AG04450 (cell line): ENCODE measurements at regions not wholly inside any gene's neighbourhood (a gene's known extent, or its start where the extent isn't known, plus 50 kb on each side); places are given as distances from the start of the nearest gene placed in this dataset.
"Not testable (repeated sequence)": the region's sequence is repeated elsewhere in the genome, so short reads cannot be mapped to it uniquely, and the experiment has no call there.

Source experiments
- CTCF ChIA-PET: fragments of 300-600, 350-600 bp; formaldehyde crosslinking; extraction: SDS; loops from one replicate; lab custom pipeline; 2022; ENCODE audit warnings: antibody characterized with exemption, inconsistent platforms; lab: Charles Lee
- POLR2A ChIA-PET: fragments of 350-600 bp; formaldehyde crosslinking; extraction: SDS; loops from one replicate; lab custom pipeline; 2021; ENCODE audit warnings: antibody characterized with exemption, inconsistent platforms; lab: Yijun Ruan, JAX
- DNase-seq: peaks from one replicate; pipeline ENCODE4 v3.0.0-alpha.2; 2011; ENCODE audit warnings: low read depth, low spot score
- H3K27ac ChIP-seq: one replicate; pipeline ENCODE4 v1.5.1; 2012; ENCODE audit warnings: low read depth, low read length, control low read depth
- H3K27me3 ChIP-seq: one replicate; pipeline ENCODE4 v1.6.0; 2012; ENCODE audit warnings: low read length; ENCODE audit not compliant: control insufficient read depth, insufficient read depth
- H3K4me3 ChIP-seq: 2 replicates; pipeline ENCODE4 v1.5.1; 2011; ENCODE audit warnings: mild to moderate bottlenecking, low read depth, low read length, control low read depth
- H3K9me3 ChIP-seq: 2 replicates; pipeline ENCODE4 v1.5.1; 2012; ENCODE audit warnings: low read length; ENCODE audit not compliant: control insufficient read depth, insufficient read depth
- TF ChIP-seq, protein P1 (sequence below): IDR thresholded peaks from 2 replicates; pipeline ENCODE4 v1.5.1; 2011; ENCODE audit warnings: low read depth, low read length, control low read depth, inconsistent platforms

DNA sequence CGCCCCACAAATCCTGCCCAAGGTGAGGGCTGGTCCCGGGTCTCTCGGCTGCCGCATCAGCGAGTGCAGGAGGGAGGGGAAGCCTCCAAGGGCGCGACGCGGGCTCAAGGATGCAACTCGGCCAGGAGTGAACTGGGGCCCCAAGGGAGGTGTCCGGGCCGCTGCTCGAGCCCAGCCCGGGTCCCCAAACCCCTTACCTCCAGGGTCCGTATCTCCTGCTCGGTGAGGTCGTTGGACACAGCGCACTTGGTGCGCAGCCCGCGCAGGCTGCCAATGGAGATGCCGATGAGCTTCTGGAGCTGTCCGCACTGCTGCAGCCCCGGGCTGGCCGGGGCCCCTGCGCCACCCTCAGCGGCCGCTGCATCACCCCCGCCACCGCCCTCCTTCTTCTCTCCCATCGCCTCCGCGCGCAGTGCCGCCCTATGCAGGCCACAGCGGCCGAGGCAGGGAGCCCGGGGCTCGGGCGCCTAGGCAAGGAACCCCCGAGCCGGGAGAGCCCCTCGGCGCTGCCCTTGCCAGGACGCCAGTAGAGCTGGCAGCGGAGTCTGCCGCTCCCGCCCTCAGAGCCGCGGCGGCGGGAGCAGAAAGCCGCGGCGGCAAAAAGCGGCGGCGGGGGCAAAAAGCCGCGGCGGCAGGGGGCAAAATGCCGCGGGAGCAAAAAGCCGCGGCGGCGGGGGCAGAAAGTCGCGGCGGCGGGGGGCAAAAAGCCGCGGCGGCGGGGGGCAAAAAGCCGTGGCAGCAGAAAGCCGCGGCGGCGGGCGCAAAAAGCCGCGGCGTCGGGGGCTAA is 135.1 kb downstream of the ZNF92 start:
- H3K9me3 ChIP-seq, H3K27me3 ChIP-seq, DNase-seq, CTCF ChIA-PET, POLR2A ChIA-PET, H3K27ac ChIP-seq, H3K4me3 ChIP-seq: not testable (repeated sequence)

DNA sequence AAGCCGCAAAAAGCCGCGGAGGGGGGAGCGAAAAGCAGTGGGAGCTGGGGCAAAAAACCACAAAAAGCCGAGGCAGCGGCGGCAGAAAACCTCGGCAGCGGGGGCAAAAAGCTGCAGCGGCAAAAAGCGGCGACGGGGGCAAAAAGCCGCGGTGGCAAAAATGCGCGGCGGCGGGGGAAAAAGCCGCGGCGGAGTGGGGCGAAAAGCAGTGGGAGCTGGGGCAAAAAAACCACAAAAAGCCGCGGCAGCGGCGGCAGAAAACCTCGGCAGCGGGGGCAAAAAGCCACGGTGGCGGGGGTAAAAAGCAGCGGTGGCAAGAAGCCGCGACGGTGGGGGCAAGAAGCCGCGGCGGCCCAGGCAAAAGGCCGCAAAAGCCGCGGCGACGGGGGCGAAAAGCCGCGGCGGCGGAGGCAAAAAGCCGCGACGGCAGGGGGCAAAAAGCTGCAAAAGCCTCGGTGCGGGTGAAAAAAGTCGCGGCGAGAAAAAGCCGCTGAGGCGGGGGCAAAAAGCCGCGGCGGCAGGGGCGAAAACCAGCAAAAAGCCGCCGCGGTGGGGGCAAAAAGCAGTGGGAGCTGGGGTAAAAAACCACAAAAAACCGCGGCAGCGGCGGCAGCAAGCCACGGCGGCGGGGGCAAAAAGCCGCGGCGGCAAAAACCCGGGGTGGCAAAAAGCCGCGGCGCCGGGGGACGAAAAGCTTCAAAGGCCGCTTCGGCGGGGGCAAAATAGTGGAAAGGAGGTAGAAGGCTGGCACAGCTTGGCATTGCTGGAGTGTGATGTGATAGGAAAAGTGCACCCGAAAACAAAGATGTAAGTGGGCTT is 135.9 kb downstream of the ZNF92 start:
- ChIA-PET CTCF (no interaction called here), POLR2A (no interaction called here)
- Histone ChIP-seq H3K4me3 (0 out of 2 replicates have a peak overlapping the region, but pooled peaks have one; percentile 13), H3K27me3 (peaks cover 9% of the 10 kb centered on the region), H3K27ac (no peak overlapping the region), H3K9me3 (no peaks in the 10 kb centered on the region)
- TF ChIP-seq, protein P1, sequence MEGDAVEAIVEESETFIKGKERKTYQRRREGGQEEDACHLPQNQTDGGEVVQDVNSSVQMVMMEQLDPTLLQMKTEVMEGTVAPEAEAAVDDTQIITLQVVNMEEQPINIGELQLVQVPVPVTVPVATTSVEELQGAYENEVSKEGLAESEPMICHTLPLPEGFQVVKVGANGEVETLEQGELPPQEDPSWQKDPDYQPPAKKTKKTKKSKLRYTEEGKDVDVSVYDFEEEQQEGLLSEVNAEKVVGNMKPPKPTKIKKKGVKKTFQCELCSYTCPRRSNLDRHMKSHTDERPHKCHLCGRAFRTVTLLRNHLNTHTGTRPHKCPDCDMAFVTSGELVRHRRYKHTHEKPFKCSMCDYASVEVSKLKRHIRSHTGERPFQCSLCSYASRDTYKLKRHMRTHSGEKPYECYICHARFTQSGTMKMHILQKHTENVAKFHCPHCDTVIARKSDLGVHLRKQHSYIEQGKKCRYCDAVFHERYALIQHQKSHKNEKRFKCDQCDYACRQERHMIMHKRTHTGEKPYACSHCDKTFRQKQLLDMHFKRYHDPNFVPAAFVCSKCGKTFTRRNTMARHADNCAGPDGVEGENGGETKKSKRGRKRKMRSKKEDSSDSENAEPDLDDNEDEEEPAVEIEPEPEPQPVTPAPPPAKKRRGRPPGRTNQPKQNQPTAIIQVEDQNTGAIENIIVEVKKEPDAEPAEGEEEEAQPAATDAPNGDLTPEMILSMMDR: no peak
- no peak for DNase-seq

DNA sequence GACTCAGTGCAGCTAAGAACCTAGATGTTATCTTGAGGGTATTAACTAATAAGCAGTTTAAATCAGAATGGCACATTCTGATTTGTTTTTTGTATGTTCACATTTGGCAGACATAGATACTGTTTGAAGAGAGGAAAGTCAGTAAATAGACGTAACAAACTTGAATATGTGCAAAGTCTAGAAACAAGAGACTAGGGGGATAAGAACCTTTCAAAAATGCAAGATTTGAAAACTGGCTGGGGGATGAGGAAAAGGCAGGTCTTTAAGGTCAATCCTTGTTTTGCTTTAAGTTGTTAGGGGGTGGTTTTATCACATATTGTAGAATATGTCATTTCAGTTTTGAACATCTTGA is 136.5 kb downstream of the ZNF92 start:
- CTCF ChIA-PET: not testable (repeated sequence)

DNA sequence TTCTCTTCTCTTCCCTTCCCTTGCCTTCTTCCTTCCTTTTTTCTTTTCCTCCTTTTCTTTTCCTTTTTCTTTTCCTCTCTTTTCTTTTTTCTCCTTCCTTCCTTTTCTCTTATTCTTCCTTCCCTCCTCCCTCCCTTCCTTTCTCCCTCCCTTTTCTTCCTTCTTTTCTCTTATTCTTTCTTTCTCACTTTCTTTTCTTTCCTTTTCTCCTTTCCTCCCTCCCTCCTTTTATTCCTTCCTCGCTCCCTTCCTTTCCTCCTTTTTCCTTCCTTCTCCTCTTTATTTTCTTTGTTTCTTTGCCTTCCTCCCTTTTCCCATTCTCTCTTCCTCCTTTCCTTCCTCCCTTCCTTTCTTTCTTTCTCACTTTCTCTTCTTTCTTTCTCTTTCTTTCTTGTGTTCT is 146.1 kb downstream of the ZNF92 start:
- DNase-seq, H3K9me3 ChIP-seq, H3K4me3 ChIP-seq, POLR2A ChIA-PET, H3K27ac ChIP-seq, CTCF ChIA-PET, H3K27me3 ChIP-seq: not testable (repeated sequence)

More for the DNA sequence above, 136.5 kb downstream of the ZNF92 start:
- DNase-seq, POLR2A ChIA-PET, H3K9me3 ChIP-seq, H3K27ac ChIP-seq, H3K27me3 ChIP-seq, H3K4me3 ChIP-seq: not testable (repeated sequence)

DNA sequence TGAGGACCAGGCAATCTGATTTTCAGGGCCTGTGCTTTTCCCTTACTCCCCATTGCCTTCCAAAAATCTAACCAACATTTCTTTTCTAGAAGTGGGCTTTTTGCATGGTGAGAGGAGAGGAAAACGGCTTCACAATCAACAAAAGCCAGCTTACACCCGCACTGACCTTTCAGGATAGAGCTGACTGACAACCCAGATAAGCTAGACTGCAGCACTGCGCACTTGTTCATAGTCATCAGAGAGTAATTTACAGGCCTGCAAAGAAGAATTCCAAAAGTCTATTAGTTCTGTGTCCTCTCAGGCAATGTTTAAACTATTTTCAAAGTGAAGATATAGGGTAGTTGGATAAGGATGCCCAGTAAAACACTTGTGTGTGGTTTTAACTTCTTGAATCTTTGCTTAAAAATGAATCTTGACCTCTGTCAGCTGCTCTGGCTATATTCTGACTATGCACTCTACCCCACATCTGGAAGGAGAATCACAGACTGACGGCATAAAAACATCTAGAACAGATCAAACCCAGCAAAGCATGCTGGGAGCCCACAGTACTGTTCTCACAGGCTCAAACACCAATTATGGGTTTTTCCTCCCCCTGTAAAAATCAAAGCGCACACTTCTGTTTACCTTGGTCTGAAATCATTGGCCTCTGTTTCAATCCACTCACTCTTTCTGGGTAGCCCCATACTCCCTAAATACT is 172.0 kb downstream of the ZNF92 start:
- H3K27me3 ChIP-seq, DNase-seq, POLR2A ChIA-PET, H3K27ac ChIP-seq, H3K4me3 ChIP-seq, H3K9me3 ChIP-seq, CTCF ChIA-PET: not testable (repeated sequence)

DNA sequence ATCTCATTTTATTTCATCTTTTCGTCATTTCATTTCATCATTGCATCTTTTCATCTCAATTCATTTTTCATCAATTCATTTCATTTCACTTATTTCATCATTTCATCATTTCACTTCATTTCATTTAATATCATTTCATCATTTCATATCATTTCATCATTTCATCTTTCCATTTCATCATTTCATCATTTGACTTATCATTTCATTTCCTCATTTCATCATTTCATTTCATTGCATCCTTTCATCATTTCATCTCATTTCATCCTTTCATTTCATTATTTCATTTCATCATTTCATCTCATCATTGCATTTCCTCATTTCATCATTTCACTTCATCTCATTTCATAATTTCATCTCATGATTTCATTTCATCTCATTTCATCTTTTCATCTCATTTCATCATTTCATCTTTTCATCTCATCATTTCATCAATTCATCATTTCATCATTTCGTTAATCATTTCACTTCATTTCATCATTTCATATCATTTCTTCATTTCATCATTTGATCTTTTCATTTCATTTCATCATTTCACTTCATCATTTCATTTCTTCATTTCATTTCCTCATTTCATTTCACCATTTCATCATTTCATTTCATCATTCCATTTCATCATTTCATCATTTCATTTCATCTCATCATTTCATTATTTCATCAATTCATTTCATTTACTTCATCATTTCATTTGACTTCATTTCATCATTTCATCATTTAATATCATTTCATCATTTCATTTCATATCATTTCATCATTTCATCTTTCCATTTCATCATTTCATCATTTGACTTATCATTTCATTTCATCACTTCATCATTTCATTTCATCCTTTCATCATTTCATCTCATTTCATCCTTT is 176.2 kb downstream of the ZNF92 start:
- H3K27ac ChIP-seq, H3K27me3 ChIP-seq, H3K9me3 ChIP-seq, DNase-seq, POLR2A ChIA-PET, H3K4me3 ChIP-seq, CTCF ChIA-PET: not testable (repeated sequence)

DNA sequence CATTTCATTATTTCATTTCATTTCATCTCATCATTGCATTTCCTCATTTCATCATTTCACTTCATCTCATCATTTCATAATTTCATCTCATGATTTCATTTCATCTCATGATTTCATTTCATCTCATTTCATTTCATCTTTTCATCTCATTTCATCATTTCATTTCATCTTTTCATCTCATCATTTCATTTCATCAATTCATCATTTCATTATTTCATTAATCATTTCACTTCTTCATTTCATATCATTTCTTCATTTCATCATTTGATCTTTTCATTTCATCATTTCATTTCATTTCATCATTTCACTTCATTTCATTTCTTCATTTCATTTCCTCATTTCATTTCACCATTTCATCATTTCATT is 176.8 kb downstream of the ZNF92 start:
- H3K27ac ChIP-seq, POLR2A ChIA-PET, CTCF ChIA-PET: not testable (repeated sequence)

DNA sequence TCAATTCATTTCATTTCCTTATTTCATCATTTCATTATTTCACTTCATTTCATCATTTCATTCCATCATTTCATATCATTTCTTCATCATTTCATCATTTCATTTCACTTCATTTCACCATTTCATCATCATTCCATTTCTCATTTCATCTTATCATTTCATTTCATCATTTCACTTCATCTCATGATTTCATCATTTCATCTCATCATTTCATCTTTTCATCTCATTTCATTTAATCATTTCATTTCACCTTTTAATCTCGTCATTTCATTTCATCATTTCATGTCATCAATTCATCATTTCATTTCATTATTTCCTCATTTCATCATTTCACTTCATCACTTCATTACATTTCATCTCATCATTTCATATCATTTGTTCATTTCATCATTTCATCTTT is 177.4 kb downstream of the ZNF92 start:
- H3K4me3 ChIP-seq, POLR2A ChIA-PET, DNase-seq, CTCF ChIA-PET, H3K9me3 ChIP-seq, H3K27me3 ChIP-seq, H3K27ac ChIP-seq: not testable (repeated sequence)

More for the DNA sequence above, 176.8 kb downstream of the ZNF92 start:
- H3K9me3 ChIP-seq, H3K4me3 ChIP-seq, H3K27me3 ChIP-seq, DNase-seq: not testable (repeated sequence)

DNA sequence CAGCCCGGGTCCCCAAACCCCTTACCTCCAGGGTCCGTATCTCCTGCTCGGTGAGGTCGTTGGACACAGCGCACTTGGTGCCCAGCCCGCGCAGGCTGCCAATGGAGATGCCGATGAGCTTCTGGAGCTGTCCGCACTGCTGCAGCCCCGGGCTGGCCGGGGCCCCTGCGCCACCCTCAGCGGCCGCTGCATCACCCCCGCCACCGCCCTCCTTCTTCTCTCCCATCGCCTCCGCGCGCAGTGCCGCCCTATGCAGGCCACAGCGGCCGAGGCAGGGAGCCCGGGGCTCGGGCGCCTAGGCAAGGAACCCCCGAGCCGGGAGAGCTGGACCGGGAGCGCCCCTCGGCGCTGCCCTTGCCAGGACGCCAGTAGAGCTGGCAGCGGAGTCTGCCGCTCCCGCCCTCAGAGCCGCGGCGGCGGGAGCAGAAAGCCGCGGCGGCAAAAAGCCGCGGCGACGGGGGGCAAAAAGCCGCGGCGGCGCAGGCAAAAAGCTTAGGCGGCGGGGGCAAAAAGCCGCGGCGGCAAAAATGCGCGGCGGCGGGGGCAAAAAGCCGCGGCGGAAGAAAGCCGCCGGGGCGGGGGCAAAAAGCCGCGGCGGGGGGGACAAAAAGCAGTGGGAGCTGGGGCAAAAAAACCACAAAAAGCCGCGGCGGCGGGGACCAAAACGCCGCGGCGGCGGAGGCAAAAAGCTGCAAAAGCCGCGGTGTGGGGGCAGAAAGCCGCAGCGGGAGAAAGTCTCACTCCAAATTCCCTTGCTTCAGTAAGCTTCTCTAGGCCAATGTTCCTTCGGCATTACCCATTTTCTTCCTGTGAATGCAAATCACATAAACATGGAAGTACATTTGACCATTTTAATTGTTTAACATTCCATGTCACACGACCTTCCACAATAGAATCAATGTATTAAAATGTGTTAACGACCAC is 181.2 kb downstream of the ZNF92 start:
- H3K27ac ChIP-seq, POLR2A ChIA-PET, CTCF ChIA-PET, H3K27me3 ChIP-seq, H3K9me3 ChIP-seq, DNase-seq, H3K4me3 ChIP-seq: not testable (repeated sequence)
